OCI-LY7 (cell line): ENCODE measurements at regions not wholly inside any gene's neighbourhood (a gene's known extent, or its start where the extent isn't known, plus 50 kb on each side); places are given as distances from the start of the nearest gene placed in this dataset.

Experiments
- EZH2phosphoT487 ChIP-seq: fragments of 200-600 bp; sonication (generic); IDR thresholded peaks from 2 replicates; pipeline ENCODE4 v1.6.1; 2018; ENCODE audit warnings: low read depth, borderline replicate concordance, mild to moderate bottlenecking, mixed run types, antibody characterized with exemption, low read length, moderate library complexity, mixed read lengths
- TF ChIP-seq, protein P1 (sequence below): fragments of 200-600 bp; sonication (generic); conservative IDR thresholded peaks from 2 replicates; pipeline ENCODE4 v1.5.1; 2014; ENCODE audit warnings: mild to moderate bottlenecking, antibody characterized with exemption, low read length, moderate library complexity, mixed read lengths

- TF ChIP-seq, protein P1, sequence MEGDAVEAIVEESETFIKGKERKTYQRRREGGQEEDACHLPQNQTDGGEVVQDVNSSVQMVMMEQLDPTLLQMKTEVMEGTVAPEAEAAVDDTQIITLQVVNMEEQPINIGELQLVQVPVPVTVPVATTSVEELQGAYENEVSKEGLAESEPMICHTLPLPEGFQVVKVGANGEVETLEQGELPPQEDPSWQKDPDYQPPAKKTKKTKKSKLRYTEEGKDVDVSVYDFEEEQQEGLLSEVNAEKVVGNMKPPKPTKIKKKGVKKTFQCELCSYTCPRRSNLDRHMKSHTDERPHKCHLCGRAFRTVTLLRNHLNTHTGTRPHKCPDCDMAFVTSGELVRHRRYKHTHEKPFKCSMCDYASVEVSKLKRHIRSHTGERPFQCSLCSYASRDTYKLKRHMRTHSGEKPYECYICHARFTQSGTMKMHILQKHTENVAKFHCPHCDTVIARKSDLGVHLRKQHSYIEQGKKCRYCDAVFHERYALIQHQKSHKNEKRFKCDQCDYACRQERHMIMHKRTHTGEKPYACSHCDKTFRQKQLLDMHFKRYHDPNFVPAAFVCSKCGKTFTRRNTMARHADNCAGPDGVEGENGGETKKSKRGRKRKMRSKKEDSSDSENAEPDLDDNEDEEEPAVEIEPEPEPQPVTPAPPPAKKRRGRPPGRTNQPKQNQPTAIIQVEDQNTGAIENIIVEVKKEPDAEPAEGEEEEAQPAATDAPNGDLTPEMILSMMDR: no peak
- TF ChIP-seq EZH2phosphoT487: no peak
Observed at GRCh38 chr2:139438478-139438877, 658.3 kb upstream of the NXPH2 start.
